Natural killer cell (primary cell): ENCODE measurements at regions not wholly inside any gene's neighbourhood (a gene's known extent, or its start where the extent isn't known, plus 50 kb on each side); places are given as distances from the start of the nearest gene placed in this dataset.
"Not testable (repeated sequence)": the region's sequence is repeated elsewhere in the genome, so short reads cannot be mapped to it uniquely, and the experiment has no call there.

Experiments used
- ATAC-seq, 3 donors: fragments of 150-1000 bp in 2 of 3; fragments of 200-7000 bp in 1 of 3; cut with Tn5 transposase; 1 replicate in 1 of 3; 2 replicates in 2 of 3; pipeline ENCODE4 v1.10.0; 2021; ENCODE audit warnings: mild to moderate bottlenecking in 2 of 3, moderate library complexity in 2 of 3
- DNase-seq, 2 donors: peaks; one replicate each; pipeline versions ENCODE4 v3.0.0 to v3.0.0-alpha.2; 2013 to 2021; ENCODE audit warnings: mixed read lengths in 1 of 2
- H3K27ac ChIP-seq: one replicate; pipeline ENCODE4 v1.5.1; 2013; ENCODE audit warnings: mild to moderate bottlenecking, low read length
- H3K27me3 ChIP-seq: one replicate; pipeline ENCODE4 v1.6.1; 2013; ENCODE audit warnings: low read length; ENCODE audit not compliant: control insufficient read depth, insufficient read depth
- H3K36me3 ChIP-seq: one replicate; pipeline ENCODE4 v1.6.1; 2013; ENCODE audit warnings: low read length; ENCODE audit not compliant: control insufficient read depth, insufficient read depth
- H3K4me1 ChIP-seq: one replicate; pipeline ENCODE4 v1.6.1; 2013; ENCODE audit warnings: low read length; ENCODE audit not compliant: control insufficient read depth, insufficient read depth
- H3K4me3 ChIP-seq: one replicate; pipeline ENCODE4 v1.5.1; 2013; ENCODE audit warnings: low read length
- H3K9me3 ChIP-seq: one replicate; pipeline ENCODE4 v1.6.1; 2013; ENCODE audit warnings: low read length; ENCODE audit not compliant: control insufficient read depth, insufficient read depth
- H3K27ac Mint-ChIP-seq, 2 donors: one replicate each; pipeline ENCODE4 v1.8.0; 2022; ENCODE audit warnings: mild to moderate bottlenecking in 2 of 2, mixed read lengths in 2 of 2, moderate library complexity in 1 of 2
- H3K27me3 Mint-ChIP-seq, 2 donors: one replicate each; pipeline ENCODE4 v1.8.0; 2022; ENCODE audit warnings: low read depth in 2 of 2, mixed read lengths in 2 of 2
- H3K36me3 Mint-ChIP-seq: one replicate; pipeline ENCODE4 v1.8.0; 2022; ENCODE audit warnings: mixed read lengths
- H3K4me1 Mint-ChIP-seq, 2 donors: one replicate each; pipeline ENCODE4 v1.8.0; 2022; ENCODE audit warnings: mixed read lengths in 2 of 2
- H3K4me3 Mint-ChIP-seq: one replicate; pipeline ENCODE4 v1.8.0; 2022; ENCODE audit warnings: mild to moderate bottlenecking, moderate library complexity, mixed read lengths
- H3K9me3 Mint-ChIP-seq, 2 donors: one replicate each; pipeline ENCODE4 v1.8.0; 2022; ENCODE audit warnings: mixed read lengths in 2 of 2
- CTCF ChIP-seq: fragments of 200-600 bp; IDR thresholded peaks from one replicate; pipeline ENCODE4 v1.8.0; 2022; ENCODE audit warnings: antibody characterized with exemption
- WGBS: methylation state at CpG from one replicate; pipeline ENCODE4 v1.1.7; 2013; ENCODE audit warnings: missing lambda C conversion rate; ENCODE audit not compliant: insufficient coverage; 5-methylcytosine and 5-hydroxymethylcytosine counted together
- intact Hi-C: fragments of 100-400 bp; cut with micrococcal nuclease; formaldehyde crosslinking; loops from one replicate; pipeline ENCODE4 v1.14.2; 2022

GRCh38 chr3:106842151-106842550 lies 535.1 kb upstream of the CCDC54 start:
- intact Hi-C loops: no loop called here
- no peak overlapping the region for H3K27ac ChIP-seq
- H3K9me3 ChIP-seq: no peaks in the 10 kb centered on the region
- H3K36me3 ChIP-seq: no peaks in the 10 kb centered on the region
- no peak for DNase-seq
- WGBS: 97% methylated on average over 2 of the region's 2 CpGs
- Mint-ChIP-seq H3K27ac (no peak overlapping the region), H3K4me1 (no peaks in the 10 kb centered on the region), H3K36me3 (no peaks in the 10 kb centered on the region), H3K27me3 (no peaks in the 10 kb centered on the region), H3K9me3 (peaks cover 7 to 16% of the 10 kb centered on the region in 2 donors), H3K4me3 (no peak overlapping the region)
- H3K4me3 ChIP-seq: no peak overlapping the region
- TF ChIP-seq CTCF: no peak
- no peak for ATAC-seq
- H3K27me3 ChIP-seq: no peaks in the 10 kb centered on the region
- no peaks in the 10 kb centered on the region for H3K4me1 ChIP-seq

DNA sequence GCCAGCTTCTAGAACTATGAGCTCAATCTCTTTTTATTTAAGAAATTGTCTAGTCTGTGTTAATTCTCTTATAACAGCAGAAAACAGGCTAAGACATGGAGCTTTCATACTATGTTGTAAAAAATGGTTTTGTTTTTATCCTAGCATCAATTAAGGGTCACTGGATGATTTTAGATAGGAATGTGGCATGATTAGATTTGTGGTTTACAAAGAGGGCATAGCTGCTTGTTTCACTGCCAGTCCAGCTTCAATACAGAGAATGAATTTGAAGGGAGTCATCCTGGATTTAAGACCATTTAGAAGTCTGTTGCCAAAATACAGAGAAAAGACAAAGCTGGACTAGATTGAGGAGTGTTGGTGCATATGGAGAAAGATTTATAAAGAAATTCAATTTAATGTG lies 532.6 kb upstream of the CCDC54 start:
- intact Hi-C loops: no loop called here
- H3K9me3 ChIP-seq: no peaks in the 10 kb centered on the region
- H3K27ac ChIP-seq: no peak overlapping the region
- Mint-ChIP-seq H3K4me3 (no peak overlapping the region), H3K9me3 (peaks cover 5 to 16% of the 10 kb centered on the region in 2 donors), H3K4me1 (no peaks in the 10 kb centered on the region), H3K27ac (no peak overlapping the region), H3K36me3 (no peaks in the 10 kb centered on the region), H3K27me3 (no peaks in the 10 kb centered on the region)
- H3K36me3 ChIP-seq: no peaks in the 10 kb centered on the region
- no peak for DNase-seq
- no peaks in the 10 kb centered on the region for H3K4me1 ChIP-seq
- no peaks in the 10 kb centered on the region for H3K27me3 ChIP-seq
- H3K4me3 ChIP-seq: no peak overlapping the region
- TF ChIP-seq CTCF: no peak
- ATAC-seq: no peak

- Histone ChIP-seq H3K36me3 (no peaks in the 10 kb centered on the region), H3K4me3 (no peak overlapping the region), H3K27ac (no peak overlapping the region), H3K9me3 (no peaks in the 10 kb centered on the region), H3K27me3 (no peaks in the 10 kb centered on the region), H3K4me1 (no peaks in the 10 kb centered on the region)
- Mint-ChIP-seq H3K36me3 (no peaks in the 10 kb centered on the region), H3K4me3 (no peak overlapping the region), H3K27me3 (no peaks in the 10 kb centered on the region), H3K4me1 (no peaks in the 10 kb centered on the region), H3K27ac (no peak overlapping the region), H3K9me3 (peaks cover 6 to 23% of the 10 kb centered on the region in 2 donors)
- ATAC-seq: no peak
- WGBS: no CpG with 5 or more reads among the region's 2 CpGs
- no peak for DNase-seq
- intact Hi-C loops: no loop called here
- TF ChIP-seq CTCF: no peak
Measured at GRCh38 chr3:106848099-106848498, 529.1 kb upstream of the CCDC54 start.

DNA sequence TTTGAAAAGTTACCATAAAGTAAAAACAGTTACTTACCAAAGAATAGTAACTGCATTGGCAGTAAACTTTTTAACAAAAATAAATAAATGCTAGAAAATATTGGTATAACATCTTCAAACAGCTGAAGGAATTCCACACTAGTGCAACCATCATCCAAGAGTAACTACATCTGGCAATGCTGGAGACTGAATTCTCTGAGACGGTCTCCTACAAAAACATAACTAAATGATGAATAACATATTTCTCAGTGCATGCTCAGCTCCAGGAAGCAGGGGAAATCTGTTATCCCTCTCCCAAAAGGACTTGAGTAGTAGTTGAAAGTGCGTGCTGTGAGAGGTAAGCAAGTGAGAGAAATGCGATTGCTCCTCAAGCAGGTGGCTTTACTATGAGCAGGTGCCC lies 526.8 kb upstream of the CCDC54 start:
- no peaks in the 10 kb centered on the region for H3K36me3 Mint-ChIP-seq

GRCh38 chr3:106858321-106858720 lies 518.9 kb upstream of the CCDC54 start:
- ATAC-seq, H3K36me3 ChIP-seq, H3K4me3 ChIP-seq, intact Hi-C loops, H3K36me3 Mint-ChIP-seq, H3K27ac Mint-ChIP-seq, H3K27me3 ChIP-seq, H3K27ac ChIP-seq, H3K4me1 Mint-ChIP-seq, H3K4me3 Mint-ChIP-seq, DNase-seq, H3K4me1 ChIP-seq, H3K9me3 ChIP-seq, H3K27me3 Mint-ChIP-seq: not testable (repeated sequence)
- peaks cover 6 to 25% of the 10 kb centered on the region in 2 donors for H3K9me3 Mint-ChIP-seq
- 33% methylated on average over 3 of the region's 3 CpGs for WGBS

More for the DNA sequence above, 526.8 kb upstream of the CCDC54 start:
- H3K9me3 ChIP-seq: no peaks in the 10 kb centered on the region
- no peak for DNase-seq
- no peak overlapping the region for H3K27ac ChIP-seq
- Mint-ChIP-seq H3K4me1 (no peaks in the 10 kb centered on the region), H3K4me3 (no peak overlapping the region), H3K27me3 (no peaks in the 10 kb centered on the region), H3K27ac (no peak overlapping the region), H3K9me3 (peaks cover 4 to 17% of the 10 kb centered on the region in 2 donors)
- TF ChIP-seq CTCF: no peak
- 100% methylated on average over 1 of the region's 3 CpGs for WGBS
- H3K4me1 ChIP-seq: no peaks in the 10 kb centered on the region
- H3K36me3 ChIP-seq: no peaks in the 10 kb centered on the region
- intact Hi-C loops: no loop called here
- no peaks in the 10 kb centered on the region for H3K27me3 ChIP-seq
- H3K4me3 ChIP-seq: no peak overlapping the region
- no peak for ATAC-seq
